ENCODE measurements at regions not wholly inside any gene's neighbourhood (a gene's known extent, or its start where the extent isn't known, plus 50 kb on each side); places are given as distances from the start of the nearest gene placed in this dataset.
A peak's percentile ranks its signal among the peaks of the same experiment; 100 is the strongest.
"Not testable (repeated sequence)": the region's sequence is repeated elsewhere in the genome, so short reads cannot be mapped to it uniquely, and the experiment has no call there.

DNA sequence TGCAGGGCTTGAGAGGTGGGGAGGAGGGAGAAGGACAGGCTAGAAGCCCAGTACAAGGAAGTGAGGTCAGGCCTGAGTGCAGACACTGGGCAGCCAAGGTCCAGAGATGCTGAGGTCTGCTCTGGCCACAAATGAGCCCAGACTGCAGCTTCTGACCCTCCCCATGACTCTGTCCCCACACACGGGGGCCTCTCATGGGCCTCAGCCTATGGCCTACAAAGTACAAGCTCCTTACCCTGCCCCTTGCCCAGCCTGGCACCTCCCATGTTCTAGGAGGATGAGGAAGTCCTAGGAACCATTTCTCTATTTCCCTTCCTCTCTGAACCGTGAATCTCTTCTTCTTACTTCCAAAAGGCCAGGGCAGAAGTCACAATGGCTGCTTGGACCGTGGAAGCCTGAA, 193.8 kb downstream of the ANKRD30B start:
- no peak for TF ChIP-seq CTCF (IDR thresholded peaks at IDR 0.05)
- no peak for TF ChIP-seq ZFX (IDR thresholded peaks at IDR 0.05; ENCODE audit: borderline replicate concordance)
- H3K27ac ChIP-seq: peak overlapping the region; percentile 37; the same call in 1 of the 2 replicates

DNA sequence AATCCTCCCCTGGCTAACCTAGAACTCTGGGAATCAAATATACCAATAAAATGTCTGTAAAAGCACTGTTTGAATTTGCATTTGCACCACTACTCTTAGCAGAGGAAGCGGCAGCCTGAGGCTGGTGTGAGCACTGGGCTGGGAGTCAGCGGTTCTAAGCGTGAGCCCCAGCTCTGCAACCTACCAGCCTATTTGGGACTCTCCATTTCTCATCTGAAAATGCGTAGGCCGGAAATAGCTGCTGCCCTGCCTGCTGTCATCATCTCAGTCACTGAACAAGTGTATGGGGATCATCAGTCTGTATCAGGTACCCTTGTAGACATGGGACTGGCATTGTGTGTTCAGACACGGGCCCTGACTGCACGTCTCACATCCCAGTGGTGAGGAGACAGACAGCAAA, 194.3 kb downstream of the ANKRD30B start:
- TF ChIP-seq CTCF (IDR thresholded peaks at IDR 0.05): no peak
- TF ChIP-seq ZFX (IDR thresholded peaks at IDR 0.05; ENCODE audit: borderline replicate concordance): no peak

GRCh38 chr18:14943486-14943885, 195.5 kb downstream of the ANKRD30B start:
- H3K27ac ChIP-seq: no peak overlapping the region
- TF ChIP-seq CTCF (IDR thresholded peaks at IDR 0.05): no peak
- no peak for TF ChIP-seq ZFX (IDR thresholded peaks at IDR 0.05; ENCODE audit: borderline replicate concordance)

More for the DNA sequence above, 194.3 kb downstream of the ANKRD30B start:
- H3K27ac ChIP-seq: peak overlapping the region; percentile 37; the same call in 1 of the 2 replicates

DNA sequence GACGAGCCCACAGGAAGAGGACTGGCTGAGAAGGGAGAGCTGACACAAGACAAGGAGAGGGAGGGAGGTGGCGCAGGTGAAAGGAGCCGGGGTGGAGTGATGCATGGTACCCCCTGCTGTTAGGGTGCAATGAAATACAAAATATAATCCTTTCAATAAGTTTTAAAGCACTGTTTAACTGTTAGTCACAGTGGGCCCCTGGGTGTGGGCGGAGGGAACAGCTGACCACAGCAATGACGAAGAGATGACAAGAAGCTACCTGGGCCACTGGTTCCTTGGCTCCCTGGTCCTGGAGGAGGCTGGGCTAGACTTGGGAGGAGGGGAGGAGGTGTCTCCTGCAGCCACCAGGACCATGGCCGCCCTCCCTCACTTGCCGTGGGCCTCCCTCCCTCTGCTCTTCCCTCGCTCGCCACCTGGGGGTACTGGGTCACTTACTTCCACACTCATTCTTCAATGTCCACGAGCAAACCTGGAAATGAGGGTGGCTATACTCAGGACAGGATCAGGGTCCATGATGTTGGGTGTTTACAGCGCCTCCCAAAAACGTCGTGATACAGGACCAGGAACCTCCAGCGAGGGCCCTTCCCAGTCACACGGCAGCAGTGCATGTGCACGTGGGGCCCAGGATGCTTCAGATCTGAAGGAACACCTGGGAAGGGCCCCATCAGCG, 196.1 kb downstream of the ANKRD30B start:
- TF ChIP-seq CTCF (IDR thresholded peaks at IDR 0.05) (no peak), ZFX (IDR thresholded peaks at IDR 0.05; ENCODE audit: borderline replicate concordance) (no peak)
- no peak overlapping the region for H3K27ac ChIP-seq

DNA sequence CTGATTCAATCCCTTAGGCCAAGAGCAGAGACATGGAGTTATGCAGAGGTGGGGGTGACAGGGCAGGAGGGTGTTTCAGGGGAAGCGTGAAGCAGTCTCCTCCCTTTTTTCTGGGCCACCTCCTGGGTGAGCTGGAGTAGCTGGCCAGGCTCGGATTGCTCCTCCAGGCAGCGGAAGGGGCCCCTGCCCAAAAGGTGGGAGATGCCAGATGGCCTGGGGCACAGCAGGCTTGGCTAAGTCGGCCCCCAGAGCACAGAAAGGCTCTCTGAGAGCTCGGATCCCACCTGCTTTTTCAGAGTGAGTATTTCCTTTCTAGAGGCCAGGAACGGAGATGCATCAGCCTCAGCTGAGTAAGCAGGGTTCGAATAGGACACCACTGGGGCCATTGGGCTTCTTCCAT, 196.9 kb downstream of the ANKRD30B start:
- TF ChIP-seq CTCF (IDR thresholded peaks at IDR 0.05) (no peak), ZFX (IDR thresholded peaks at IDR 0.05; ENCODE audit: borderline replicate concordance) (no peak)
- H3K27ac ChIP-seq: no peak overlapping the region

GRCh38 chr18:14945286-14945685, 197.3 kb downstream of the ANKRD30B start:
- no peak for TF ChIP-seq ZFX (IDR thresholded peaks at IDR 0.05; ENCODE audit: borderline replicate concordance)
- TF ChIP-seq CTCF (IDR thresholded peaks at IDR 0.05): no peak
- H3K27ac ChIP-seq: no peak overlapping the region

GRCh38 chr18:14945984-14946383, 198.0 kb downstream of the ANKRD30B start:
- TF ChIP-seq CTCF (IDR thresholded peaks at IDR 0.05) (no peak), ZFX (IDR thresholded peaks at IDR 0.05; ENCODE audit: borderline replicate concordance) (no peak)
- H3K27ac ChIP-seq: no peak overlapping the region

DNA sequence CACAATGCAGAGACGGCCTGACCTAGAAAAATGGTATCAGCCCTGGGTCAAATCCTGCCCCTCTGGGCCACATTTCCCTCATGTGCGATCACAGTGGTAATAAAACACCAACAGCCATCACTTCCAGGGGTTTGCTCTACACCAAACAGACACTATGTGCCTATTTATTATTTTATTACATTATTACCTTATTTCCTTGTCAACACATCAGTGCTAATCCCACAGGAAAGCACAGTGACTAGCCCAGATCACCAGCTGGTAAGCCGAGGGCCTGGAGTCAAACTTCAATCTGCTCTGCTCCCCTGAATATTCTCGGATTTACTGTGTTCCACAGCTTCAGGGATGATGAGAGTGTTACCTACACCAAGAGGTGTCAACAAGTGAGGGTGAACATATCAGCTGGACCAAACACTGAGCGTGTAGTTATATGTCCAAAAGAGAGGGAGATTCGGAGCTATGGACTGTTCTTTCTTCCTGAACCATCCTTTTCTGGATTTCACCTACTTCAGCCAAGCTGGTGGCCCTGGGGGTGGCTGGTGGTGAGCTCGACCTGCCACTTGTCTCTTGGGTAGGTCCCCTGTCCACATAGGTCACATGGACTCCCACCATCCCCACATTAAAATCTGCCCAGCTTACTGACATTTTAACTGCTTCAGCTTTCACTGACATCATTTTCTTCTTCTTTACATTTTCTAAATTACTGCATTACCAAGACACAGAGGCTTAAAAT, 198.9 kb downstream of the ANKRD30B start:
- H3K27ac ChIP-seq: not testable (repeated sequence)
